ENCODE measurements at regions not wholly inside any gene's neighbourhood (a gene's known extent, or its start where the extent isn't known, plus 50 kb on each side); places are given as distances from the start of the nearest gene placed in this dataset.

GRCh38 chr18:38940475-38940862 lies 1374.9 kb upstream of the CELF4 start:
- H3K4me3 ChIP-seq (ENCODE audit: low read depth, low read length): no peak overlapping the region
- no peak for DNase-seq (ENCODE audit: low read depth)
- no peak for TF ChIP-seq CTCF (conservative IDR thresholded peaks at IDR 0.05; ENCODE audit: low read depth, low read length)

GRCh38 chr18:38933910-38934510 lies 1368.4 kb upstream of the CELF4 start:
- no peak for TF ChIP-seq CTCF (conservative IDR thresholded peaks at IDR 0.05; ENCODE audit: low read depth, low read length)
- no peak overlapping the region for H3K4me3 ChIP-seq (ENCODE audit: low read depth, low read length)
- DNase-seq (ENCODE audit: low read depth): no peak

- TF ChIP-seq CTCF (conservative IDR thresholded peaks at IDR 0.05; ENCODE audit: low read depth, low read length): no peak
- no peak overlapping the region for H3K4me3 ChIP-seq (ENCODE audit: low read depth, low read length)
- DNase-seq (ENCODE audit: low read depth): no peak
These were observed 1367.7 kb upstream of the CELF4 start for GRCh38 chr18:38933322-38933721.

- no peak overlapping the region for H3K4me3 ChIP-seq (ENCODE audit: low read depth, low read length)
- DNase-seq (ENCODE audit: low read depth): no peak
- TF ChIP-seq CTCF (conservative IDR thresholded peaks at IDR 0.05; ENCODE audit: low read depth, low read length): no peak
These were observed 1367.2 kb upstream of the CELF4 start for GRCh38 chr18:38932752-38933151.

- no peak overlapping the region for H3K4me3 ChIP-seq (ENCODE audit: low read depth, low read length)
- TF ChIP-seq CTCF (conservative IDR thresholded peaks at IDR 0.05; ENCODE audit: low read depth, low read length): no peak
- DNase-seq (ENCODE audit: low read depth): no peak
These were observed 1366.1 kb upstream of the CELF4 start for GRCh38 chr18:38931754-38932050.

GRCh38 chr18:38930881-38931753 lies 1365.5 kb upstream of the CELF4 start:
- TF ChIP-seq CTCF (conservative IDR thresholded peaks at IDR 0.05; ENCODE audit: low read depth, low read length): no peak
- H3K4me3 ChIP-seq (ENCODE audit: low read depth, low read length): no peak overlapping the region
- DNase-seq (ENCODE audit: low read depth): no peak

GRCh38 chr18:38923540-38923939 lies 1357.9 kb upstream of the CELF4 start:
- TF ChIP-seq CTCF (conservative IDR thresholded peaks at IDR 0.05; ENCODE audit: low read depth, low read length): no peak
- no peak overlapping the region for H3K4me3 ChIP-seq (ENCODE audit: low read depth, low read length)
- DNase-seq (ENCODE audit: low read depth): no peak
